HG03060 (cell line): ENCODE measurements at regions not wholly inside any gene's neighbourhood (a gene's known extent, or its start where the extent isn't known, plus 50 kb on each side); places are given as distances from the start of the nearest gene placed in this dataset.

ENCODE experiments used
- ATAC-seq: cut with Tn5 transposase; IDR thresholded peaks from one replicate; pipeline ENCODE4 v1.9.1; 2021; ENCODE audit warnings: low read depth, moderate number of reproducible peaks; ENCODE audit not compliant: unreplicated experiment

DNA sequence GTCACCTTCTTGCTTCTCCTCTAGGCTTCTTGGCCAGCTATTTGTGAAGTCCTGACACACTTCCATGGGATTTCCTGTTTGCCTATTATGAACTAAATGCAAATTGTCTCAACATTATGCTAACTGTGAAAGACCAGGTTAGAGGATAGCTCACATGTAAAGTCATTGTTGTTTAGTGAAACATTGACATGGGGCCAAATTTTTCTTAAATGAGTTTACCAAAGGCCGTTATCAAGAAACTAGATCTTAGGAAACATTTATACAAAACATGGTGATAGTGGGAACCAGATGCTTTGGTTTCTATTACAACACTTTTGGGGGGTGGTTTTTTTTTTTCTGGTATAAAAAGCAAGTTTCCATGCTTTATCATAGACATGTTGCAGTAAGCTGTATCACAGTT lies 466.8 kb upstream of the FAM241A start:
- no peak for ATAC-seq

GRCh38 chr4:111678908-111679307 lies 466.3 kb upstream of the FAM241A start:
- ATAC-seq: no peak

DNA sequence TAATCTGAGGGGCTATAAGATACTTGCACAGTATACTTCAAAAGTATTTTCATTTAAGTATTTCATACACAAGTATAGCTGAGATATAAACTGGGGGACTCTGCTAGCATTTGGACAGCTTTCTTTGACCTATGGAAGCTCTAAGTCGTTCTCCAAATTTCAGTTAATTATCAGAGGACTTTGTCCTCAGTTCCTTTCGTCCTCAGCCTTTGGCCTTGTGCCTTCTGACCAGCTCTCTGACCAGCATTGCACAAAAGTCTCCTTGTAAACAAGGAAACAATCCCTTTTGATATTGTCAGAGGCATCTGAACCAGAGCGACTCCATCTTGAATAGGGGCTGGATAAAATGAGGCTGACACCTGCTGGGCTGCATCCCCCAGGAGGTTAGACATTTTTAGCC lies 464.0 kb upstream of the FAM241A start:
- no peak for ATAC-seq

DNA sequence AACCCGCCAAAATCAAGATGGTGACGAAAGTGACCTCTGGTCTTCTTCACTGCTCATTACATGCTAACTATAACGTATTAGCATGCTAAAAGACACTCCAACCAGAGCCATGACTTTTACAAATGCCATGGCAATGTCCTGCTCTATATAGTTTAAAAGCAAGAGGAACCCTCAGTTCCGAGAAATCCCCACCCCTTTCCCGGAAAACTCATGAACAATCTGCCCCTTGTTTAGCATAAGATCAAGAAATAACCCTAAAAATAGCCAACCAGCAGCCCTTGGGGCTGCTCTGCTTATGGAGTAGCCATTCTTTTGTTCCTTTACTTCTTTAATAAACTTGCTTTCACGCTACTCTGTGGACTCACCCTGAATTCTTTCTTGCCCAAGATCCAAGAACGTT lies 463.5 kb upstream of the FAM241A start:
- no peak for ATAC-seq

DNA sequence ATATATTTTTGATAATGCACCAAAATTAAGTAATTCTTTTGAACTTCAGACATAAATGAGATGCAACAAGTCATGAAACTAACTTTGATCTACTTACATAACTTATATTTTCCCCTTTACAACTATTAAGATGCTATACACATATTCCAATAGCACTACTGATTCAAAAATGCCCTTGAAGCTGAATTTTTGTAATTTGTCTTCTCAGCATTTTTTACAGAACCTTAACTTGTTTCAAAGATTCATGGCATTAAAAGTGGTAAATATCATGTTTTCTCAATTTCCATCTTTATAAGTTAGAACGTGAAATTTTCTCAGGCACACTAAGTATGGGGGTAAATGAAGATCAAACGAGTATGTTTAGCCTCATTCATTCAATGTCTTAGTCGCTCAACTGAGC lies 460.0 kb upstream of the FAM241A start:
- no peak for ATAC-seq

DNA sequence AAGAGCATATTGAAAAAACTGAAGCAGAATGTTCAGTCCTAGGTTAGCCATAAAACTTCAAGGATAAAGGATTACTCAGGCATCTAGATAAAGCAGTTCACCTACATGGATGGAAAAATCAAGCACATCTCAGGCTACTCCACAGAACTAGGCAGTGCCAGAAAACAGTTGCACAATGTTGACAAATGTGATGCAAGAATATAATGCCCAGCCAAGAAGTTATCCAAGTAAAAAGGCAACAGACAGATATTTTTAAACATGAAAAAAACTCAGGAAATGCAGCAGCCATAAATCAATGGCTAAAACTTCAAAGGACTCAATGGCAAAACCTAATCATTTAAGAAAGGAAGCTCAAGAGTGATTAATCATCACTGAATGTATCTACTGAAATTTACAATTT lies 456.0 kb upstream of the FAM241A start:
- ATAC-seq: no peak

- ATAC-seq: no peak
Observed at GRCh38 chr4:111689731-111690130, 455.5 kb upstream of the FAM241A start.

DNA sequence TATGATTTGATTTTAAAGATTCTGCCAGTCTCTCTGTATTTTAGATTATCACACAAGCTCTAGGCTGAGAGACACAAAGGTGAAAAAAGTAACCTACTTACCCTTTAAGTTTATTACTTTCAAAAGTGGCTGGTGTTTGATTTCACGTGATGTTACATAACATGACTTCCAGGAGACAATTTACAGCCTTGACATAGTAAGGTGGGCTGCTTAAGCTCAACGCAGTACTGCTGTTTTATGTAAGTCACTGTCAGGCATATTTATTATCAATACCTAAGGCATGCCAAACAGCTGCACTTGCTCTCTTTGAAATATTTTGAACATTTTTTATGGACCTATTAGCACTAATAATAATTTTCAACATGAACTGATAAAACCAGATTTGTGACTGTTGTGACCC lies 451.5 kb upstream of the FAM241A start:
- no peak for ATAC-seq

GRCh38 chr4:111695677-111696076 lies 449.6 kb upstream of the FAM241A start:
- ATAC-seq: no peak

GRCh38 chr4:111696505-111696904 lies 448.7 kb upstream of the FAM241A start:
- ATAC-seq: no peak

GRCh38 chr4:111697176-111697942 lies 447.9 kb upstream of the FAM241A start:
- ATAC-seq: no peak

GRCh38 chr4:111698361-111698760 lies 446.9 kb upstream of the FAM241A start:
- no peak for ATAC-seq

DNA sequence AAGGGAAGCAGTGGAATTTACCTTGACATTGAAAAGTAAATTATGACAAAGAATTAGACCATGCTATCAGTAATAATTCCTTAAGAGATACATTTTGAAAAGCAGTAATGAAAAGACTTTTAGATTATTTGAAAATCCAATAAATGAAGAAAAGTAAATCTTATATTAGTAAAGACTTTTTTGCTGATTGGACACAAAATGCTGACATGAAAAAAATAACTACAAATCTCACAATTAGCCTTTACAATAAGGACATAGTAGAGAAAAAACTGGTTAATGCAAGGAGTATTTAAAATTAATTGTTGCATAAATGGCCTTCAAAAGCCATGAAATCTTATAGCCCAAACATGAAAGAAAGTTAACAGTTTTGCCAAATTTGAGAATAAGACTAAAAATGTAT lies 446.1 kb upstream of the FAM241A start:
- no peak for ATAC-seq

DNA sequence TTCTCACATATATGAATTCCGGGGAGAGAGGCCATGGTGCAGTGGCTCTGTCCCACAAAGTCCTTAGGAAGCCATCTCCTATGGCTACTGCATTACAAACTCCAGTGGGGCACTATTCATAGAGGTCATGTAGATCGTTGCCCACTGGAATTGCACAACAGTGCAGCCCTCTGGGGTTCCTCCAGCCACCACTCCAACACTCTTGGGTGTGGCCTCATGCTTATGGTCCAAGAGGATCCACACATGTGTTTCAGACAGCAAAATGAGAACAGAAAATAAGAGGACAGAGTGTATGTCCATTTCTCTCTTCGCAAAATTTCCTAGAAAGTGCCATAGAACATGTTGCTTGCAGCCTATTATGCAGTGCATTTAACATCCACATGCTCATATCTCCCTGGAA lies 444.2 kb upstream of the FAM241A start:
- no peak for ATAC-seq

DNA sequence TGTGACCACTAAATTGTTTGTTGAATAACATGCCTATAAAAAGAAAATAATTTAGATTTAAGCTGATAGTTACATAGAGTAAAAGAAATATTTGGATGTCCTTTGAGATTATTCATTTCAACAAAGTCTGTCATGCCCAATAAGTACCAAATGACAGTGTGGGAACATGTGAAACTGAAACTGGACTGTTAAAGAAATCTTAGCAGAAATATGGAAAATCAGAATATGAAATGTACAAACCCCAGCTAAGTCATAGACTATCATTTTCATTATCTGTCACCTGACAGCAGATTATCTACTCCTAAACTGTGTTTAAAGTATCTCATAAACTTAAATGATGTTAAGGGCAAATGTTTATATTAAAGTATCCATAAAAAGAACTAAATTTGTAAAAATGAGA lies 437.8 kb upstream of the FAM241A start:
- ATAC-seq: no peak

GRCh38 chr4:111712093-111712677 lies 433.1 kb upstream of the FAM241A start:
- ATAC-seq: no peak

DNA sequence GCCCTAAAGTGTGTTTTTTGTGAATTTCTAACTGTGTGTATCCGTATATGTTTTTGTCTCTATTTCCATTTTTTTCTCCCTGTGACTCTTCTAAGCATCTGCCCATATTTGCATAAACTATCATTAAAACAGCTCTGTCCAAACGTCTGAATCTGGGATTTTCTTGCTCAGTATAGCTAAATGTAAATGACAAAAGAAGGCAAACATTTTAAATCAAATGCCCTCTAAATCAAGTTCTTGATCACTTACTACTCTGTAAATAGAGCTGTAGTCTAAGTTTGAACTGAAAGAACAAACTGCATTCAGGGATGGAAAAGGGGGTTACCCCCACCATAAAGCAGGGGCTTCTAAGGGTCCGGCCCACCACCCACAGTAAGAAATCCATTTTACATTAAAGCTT lies 432.0 kb upstream of the FAM241A start:
- no peak for ATAC-seq

DNA sequence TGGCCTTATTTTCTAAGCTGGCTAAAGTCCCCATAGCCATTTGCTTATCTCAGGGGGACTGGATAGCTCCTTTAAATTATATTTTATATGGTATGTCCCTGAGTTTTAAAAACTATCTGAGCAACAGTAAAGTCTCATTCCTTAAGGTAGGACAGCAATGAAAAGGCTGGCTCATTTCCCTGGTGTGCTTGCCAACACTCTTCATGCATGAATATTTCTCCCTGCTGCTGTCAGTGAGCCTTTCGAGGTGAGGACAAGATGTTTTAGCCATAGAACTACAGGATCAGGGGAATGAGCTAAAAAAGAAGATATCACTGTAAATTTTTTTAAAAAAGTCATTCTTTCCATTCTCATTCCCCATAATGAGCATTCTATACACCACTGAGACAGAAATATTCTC lies 427.3 kb upstream of the FAM241A start:
- ATAC-seq: no peak

GRCh38 chr4:111718763-111719559 lies 426.3 kb upstream of the FAM241A start:
- no peak for ATAC-seq

DNA sequence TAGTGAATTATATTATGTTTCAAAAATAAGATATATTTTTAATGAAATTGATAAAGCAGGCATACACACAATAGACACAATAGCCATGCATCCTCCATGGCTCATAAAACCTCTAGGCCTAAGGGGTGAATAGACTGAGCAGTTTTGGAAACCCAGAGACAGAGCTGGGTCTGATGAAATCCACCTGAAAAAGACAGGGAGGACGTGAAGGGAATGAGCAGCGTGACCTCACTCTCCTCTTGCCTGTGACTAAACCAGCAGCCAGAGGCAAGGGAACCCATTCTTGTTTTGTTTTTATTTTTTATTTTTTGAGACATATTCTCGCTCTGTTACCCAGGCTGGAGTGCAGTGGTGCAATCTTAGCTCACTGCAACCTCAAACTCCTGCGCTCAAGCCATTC lies 424.4 kb upstream of the FAM241A start:
- ATAC-seq: no peak

DNA sequence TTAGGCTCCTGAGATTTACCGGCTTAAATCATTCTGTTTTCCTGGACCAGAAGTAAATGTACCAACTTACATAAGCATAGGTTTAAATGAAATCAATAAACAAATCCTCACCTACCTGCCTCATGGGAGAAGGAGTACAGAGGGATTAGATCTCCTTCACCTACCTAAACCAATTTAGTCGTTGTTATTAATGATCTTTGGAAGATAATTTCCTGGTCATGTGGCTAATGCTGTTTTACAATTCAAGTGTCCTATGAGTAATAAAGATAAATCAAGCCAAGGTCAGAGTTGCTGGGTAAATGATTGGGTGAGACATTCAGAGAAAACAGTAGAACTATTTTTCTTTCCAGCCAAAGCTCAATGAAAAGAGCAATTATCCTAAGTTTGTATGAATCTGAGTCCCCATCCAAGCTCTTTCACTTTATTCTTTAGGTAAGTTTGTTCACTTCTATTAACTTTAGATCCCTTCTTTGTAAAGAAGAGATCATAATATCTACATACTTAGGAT lies 423.0 kb upstream of the FAM241A start:
- no peak for ATAC-seq
